NB4 (cell line): ENCODE measurements at regions not wholly inside any gene's neighbourhood (a gene's known extent, or its start where the extent isn't known, plus 50 kb on each side); places are given as distances from the start of the nearest gene placed in this dataset.

Experiments used
- DNase-seq: peaks from one replicate; pipeline ENCODE4 v3.0.0; 2010; ENCODE audit warnings: low read depth
- H3K4me3 ChIP-seq: one replicate; pipeline ENCODE4 v1.5.1; 2011; ENCODE audit warnings: mild to moderate bottlenecking, low read depth, low read length, moderate library complexity
- MYC ChIP-seq: IDR thresholded peaks from 2 replicates; pipeline ENCODE4 v1.6.1; 2011; ENCODE audit warnings: low read depth, low read length
- POLR2A ChIP-seq: IDR thresholded peaks from 2 replicates; pipeline ENCODE4 v1.6.1; 2011; ENCODE audit warnings: mild to moderate bottlenecking; ENCODE audit not compliant: insufficient read length; ENCODE audit errors: extremely low read depth
- TF ChIP-seq, protein P1 (sequence below): IDR thresholded peaks from 2 replicates; pipeline ENCODE4 v1.6.1; 2011; ENCODE audit warnings: low read depth, low read length
- TF ChIP-seq, protein P2 (sequence below): IDR thresholded peaks from one replicate; pipeline ENCODE4 v1.5.1; 2012; ENCODE audit warnings: low read depth, low read length

DNA sequence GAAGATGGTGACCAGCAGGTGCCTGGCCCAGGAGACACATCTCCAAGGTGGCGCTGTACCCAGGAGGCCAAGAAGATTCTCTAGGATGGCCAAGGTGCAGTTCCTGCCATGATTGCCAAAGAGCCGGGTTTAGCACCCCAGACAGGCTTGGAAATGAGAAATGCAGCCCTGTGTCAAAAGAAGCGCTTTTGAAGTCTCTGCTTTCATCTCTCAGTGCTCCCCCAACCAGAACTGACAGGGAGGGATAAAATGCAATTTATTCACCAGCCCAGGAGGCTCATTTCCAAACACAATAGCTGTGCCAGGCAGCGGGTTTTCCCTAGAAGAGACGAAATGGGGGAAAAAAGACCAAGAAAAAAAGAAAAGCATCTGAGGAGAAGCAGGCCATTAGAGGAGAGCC is 195.9 kb upstream of the NCAM1 start:
- DNase-seq: no peak
- H3K4me3 ChIP-seq: no peak overlapping the region
- TF ChIP-seq, protein P1, sequence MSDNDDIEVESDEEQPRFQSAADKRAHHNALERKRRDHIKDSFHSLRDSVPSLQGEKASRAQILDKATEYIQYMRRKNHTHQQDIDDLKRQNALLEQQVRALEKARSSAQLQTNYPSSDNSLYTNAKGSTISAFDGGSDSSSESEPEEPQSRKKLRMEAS: no peak
- TF ChIP-seq MYC (no peak), POLR2A (no peak)
- TF ChIP-seq, protein P2, sequence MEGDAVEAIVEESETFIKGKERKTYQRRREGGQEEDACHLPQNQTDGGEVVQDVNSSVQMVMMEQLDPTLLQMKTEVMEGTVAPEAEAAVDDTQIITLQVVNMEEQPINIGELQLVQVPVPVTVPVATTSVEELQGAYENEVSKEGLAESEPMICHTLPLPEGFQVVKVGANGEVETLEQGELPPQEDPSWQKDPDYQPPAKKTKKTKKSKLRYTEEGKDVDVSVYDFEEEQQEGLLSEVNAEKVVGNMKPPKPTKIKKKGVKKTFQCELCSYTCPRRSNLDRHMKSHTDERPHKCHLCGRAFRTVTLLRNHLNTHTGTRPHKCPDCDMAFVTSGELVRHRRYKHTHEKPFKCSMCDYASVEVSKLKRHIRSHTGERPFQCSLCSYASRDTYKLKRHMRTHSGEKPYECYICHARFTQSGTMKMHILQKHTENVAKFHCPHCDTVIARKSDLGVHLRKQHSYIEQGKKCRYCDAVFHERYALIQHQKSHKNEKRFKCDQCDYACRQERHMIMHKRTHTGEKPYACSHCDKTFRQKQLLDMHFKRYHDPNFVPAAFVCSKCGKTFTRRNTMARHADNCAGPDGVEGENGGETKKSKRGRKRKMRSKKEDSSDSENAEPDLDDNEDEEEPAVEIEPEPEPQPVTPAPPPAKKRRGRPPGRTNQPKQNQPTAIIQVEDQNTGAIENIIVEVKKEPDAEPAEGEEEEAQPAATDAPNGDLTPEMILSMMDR: no peak

DNA sequence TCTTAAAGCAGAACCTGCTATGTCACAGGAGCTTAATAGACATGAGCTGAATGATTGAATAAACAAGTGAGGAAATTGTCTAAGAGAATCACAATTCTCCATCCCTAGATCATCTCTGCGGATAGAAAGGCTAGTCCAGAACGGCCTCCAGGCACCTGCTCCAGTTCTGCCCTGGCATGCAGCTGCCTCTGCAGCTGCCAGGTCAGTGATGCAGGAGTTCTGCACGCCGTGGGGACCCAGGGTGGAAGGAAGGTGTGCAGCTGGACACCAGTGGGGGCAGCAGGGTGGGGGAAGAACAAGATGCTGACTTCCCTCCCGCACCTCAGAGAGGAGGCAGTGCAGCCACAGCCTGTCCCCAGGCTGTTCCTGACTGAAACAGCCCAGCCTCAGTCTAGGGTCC is 192.1 kb upstream of the NCAM1 start:
- TF ChIP-seq, protein P2: no peak
- TF ChIP-seq MYC (no peak), POLR2A (no peak)
- TF ChIP-seq, protein P1: no peak
- H3K4me3 ChIP-seq: no peak overlapping the region
- no peak for DNase-seq

DNA sequence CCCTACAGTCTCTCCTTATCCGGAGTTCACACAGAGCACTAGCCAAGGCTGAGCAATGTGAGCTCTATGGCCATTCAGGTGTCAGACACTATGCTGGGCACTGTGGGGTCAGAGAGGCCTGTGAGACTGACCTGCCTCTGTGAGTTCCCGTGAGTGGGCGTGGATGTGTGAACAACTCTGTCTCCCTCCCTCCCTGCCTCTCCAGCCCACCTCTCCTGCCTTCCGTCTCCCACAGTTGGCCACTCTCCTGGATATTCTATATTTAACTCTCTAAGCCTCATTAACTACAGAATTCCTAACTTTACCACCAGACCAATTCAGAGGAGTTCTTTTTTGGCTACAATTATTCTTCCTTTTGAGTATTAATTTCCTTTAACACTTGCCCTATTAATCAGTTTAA is 191.6 kb upstream of the NCAM1 start:
- H3K4me3 ChIP-seq: no peak overlapping the region
- TF ChIP-seq POLR2A (no peak), MYC (no peak)
- TF ChIP-seq, protein P2: no peak
- TF ChIP-seq, protein P1: no peak
- no peak for DNase-seq

DNA sequence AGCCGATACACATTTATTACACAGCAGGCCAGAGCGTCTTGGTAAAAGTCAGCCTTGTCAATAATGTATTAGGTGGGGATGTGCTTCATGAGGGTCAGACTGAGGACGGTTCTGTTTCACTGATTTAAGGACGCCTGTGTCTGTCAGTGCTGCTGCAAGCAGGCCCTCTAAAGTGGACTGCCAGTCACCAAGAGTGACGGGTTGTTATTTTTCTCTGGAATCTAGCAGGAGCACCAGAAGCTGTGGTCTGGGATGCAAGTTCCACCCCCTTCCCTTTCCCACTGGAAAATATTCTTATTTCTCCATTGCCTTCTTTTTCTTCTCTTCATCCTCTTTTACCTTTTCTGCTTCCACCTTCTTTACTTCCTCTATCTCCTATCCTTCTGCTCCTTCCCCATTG is 191.2 kb upstream of the NCAM1 start:
- TF ChIP-seq MYC (no peak), POLR2A (no peak)
- TF ChIP-seq, protein P2: no peak
- TF ChIP-seq, protein P1: no peak
- no peak for DNase-seq
- H3K4me3 ChIP-seq: no peak overlapping the region

DNA sequence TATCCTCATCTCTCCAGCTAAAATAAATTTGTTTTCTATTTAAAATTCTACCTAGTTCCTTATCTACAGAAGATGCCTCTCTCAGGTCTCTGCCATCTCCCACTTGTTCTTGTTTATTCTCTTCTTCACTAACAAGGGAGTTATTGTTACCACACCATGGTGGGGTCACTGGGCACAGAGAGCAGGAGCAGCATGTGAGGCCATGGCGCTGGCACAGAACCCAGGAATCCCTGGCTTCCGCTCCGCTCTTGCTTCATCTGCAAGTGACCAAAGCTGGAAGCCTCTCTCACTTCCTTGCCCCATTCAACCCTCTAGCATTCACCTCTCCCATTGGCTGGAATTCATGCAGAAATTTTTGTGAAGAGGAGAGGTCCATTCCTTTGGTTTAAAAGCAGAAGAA is 190.7 kb upstream of the NCAM1 start:
- TF ChIP-seq POLR2A (no peak), MYC (no peak)
- TF ChIP-seq, protein P1: no peak
- TF ChIP-seq, protein P2: no peak
- DNase-seq: no peak

DNA sequence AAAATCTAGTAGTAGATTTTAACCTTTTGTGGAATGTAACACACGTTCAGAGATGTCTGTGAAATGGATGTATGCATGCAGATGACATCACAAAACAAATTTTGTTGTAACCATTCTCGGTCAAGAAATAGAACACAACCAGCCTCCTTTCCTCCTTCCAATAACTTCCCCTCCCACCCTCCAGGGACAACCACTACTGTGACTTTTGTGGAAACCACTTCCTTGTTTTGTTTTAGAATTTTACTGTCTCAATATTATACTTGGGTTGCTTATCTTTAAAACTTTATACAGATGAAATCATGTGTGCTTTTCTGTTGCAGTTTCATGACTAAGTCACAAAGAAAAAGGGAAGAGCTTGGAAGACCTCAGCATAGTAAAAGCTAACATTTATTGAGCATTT is 189.4 kb upstream of the NCAM1 start:
- DNase-seq: peak; percentile 58
- no peak overlapping the region for H3K4me3 ChIP-seq
- TF ChIP-seq POLR2A (no peak), MYC (no peak)
- TF ChIP-seq, protein P1: no peak
- TF ChIP-seq, protein P2: no peak

More for the DNA sequence above, 190.7 kb upstream of the NCAM1 start:
- no peak overlapping the region for H3K4me3 ChIP-seq
